NOMO-1 (cell line): ENCODE measurements at regions not wholly inside any gene's neighbourhood (a gene's known extent, or its start where the extent isn't known, plus 50 kb on each side); places are given as distances from the start of the nearest gene placed in this dataset.
"Not testable (repeated sequence)": the region's sequence is repeated elsewhere in the genome, so short reads cannot be mapped to it uniquely, and the experiment has no call there.

Source experiments
- DNase-seq, 2 experiments: peaks; one replicate each; lab custom pipeline; 2025; ENCODE audit not compliant: unreplicated experiment in 2 of 2; lab: John Stamatoyannopoulos, UW

DNA sequence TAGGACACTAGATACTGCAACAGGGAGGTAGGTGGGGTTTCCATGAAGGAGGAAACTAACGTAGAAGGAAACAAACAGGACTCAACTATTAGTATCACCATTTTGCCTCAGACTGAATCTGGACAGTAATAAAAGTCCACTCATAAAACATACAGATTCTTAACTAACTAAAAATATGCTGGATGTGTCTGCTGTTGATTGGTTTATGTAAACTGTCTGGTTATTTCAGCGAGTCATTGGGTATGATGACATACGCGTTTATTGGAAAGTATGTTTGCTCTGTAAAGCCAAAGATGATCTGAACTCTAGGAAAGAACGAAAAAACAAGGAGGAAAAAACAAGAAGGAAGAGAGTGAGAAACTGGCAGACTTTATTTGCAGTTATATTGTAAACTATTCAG is 1816.1 kb upstream of the LRRTM1 start:
- no peak for DNase-seq

DNA sequence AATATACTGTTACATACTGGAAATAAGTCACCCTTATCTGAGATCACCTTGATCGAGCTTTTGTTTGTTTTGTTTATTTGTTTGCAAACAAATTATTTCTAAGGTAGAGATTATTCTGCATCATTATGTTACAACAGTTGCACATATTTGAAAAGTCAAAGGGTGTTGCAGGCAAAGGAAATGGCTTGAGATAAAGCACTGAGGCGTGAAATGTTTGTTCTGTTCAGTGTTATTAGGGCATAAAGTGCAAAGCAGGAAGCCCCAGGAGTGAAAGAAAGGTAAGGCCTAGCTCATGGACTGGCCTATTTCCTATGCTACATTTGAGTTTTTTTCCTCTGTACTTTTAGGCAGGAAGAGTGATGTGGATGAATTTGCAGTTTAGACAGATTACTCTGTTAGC is 1815.6 kb upstream of the LRRTM1 start:
- DNase-seq: no peak

DNA sequence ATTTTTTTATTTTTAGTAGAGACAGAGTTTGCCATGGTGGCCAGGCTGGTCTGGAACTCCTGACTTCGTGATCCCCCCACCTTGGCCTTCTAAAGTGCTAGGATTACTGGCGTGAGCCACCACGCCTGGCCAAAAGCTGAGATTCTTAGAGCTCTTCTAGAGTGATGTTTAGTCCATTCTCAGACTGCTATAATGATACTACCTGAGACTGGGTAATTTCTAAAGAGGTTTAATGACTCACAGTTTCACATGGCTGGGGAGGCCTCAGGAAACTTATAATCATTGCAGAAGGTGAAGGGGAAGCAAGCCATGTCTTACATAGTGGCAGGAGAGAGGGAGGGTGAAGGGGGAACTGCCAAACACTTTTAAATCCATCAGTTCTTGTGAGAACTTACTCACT is 1804.9 kb upstream of the LRRTM1 start:
- no peak for DNase-seq

DNA sequence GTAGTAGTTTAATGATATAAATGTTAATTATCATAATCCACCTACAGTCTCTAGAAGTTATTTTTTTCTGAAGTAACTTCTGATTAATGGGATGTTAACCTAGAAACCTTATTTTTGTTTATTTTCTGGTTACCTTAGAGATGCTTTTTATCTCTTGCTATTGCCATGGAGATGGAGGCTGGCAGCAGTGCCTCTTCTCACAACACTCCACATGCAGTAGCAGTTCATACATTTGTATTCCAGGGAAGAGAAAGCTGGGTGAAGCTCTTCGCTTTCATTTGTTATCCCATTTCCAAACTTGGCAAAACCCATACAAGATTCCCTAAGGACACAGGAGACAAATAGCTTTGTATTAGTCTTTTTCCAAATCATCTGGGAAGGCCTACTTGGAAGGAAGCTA is 1794.1 kb upstream of the LRRTM1 start:
- no peak for DNase-seq

DNA sequence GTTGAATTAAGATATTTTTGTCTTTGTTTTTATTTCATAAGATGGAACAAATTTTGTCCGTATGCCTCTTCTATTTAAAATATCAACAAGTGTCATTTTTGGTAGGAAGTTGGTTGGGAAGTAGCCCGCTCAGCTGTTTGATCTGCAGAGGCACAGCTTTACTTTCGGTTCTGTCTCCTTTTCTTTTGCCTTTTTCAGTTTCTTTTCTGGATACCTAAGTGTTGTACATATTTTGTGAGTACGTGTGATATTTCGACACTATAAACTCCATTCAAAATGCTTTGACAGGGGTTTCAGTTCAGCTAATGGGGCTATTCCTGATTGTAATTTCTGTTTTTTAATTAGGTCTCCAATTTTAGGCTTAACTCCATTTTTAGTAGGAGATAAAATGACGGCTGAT is 1785.0 kb upstream of the LRRTM1 start:
- DNase-seq: peak in 1 of 2 experiments; percentile 22

DNA sequence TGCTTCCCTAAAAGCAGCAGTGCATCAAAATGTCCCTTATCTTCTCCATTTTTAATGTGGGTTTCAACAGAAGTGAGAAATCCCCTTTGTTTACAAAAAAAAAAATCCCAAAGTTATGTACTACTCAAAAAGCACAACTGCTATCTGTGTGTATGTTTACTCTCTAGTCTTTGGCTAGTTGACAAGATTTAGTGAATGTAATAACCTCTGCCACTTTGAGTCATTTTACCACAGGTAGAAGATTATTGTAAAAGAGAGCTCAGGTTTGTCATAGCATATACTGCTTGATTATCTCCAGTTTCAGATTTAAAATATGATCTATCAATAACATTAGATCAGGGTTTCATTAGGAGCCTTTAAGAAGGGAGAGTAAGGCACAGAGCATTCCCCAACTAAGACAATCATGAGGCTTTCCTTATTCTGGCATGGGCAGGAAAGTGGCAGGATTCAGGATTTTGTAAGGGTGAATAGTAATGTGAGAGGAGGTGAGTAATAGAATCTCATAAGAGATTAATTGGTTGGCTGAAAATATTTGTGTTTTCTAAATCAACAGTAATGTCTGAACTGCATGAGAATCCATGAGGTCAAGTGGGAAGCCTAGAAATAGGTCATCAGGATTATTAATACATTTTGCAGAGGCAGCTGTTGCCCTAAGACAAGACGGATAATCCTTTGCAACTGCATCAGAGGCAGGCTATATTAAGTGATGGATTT is 1780.3 kb upstream of the LRRTM1 start:
- DNase-seq: no peak

DNA sequence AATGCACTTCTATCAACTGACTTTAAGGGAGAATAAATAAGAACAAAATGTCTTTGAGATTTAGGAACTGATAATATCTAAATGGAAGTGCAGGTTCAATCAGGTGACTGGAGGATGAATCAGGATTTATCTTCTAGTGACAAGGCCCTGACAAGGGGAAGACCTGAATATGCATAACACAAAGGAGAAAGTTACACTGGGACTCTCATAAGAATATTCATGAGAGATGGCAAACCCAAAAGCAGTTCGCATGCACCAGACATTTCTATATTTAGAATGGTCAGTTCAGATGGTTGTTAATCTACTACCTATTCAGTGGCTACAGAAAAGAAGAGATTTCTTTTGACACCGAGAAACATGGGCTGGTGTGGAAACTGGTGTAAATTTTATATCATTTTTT is 1771.3 kb upstream of the LRRTM1 start:
- no peak for DNase-seq

DNA sequence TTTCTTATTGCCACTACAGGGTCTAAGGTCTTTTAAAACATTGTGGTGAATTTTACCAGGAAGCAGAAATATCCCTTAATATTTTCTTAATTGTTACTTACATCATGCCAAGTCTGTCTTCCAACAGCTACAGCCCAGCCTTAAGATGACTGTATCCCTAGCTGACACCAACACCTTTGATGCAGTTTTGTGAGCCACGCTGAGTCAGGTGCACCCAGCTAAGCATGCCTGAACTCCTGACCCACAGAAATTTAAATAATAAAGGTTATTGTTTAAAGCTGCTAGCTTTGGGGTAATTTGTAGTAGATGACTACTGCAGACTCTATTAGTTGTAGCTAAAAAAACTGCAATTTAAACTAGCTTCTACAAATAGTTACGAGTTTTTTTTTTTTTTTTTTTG is 1757.9 kb upstream of the LRRTM1 start:
- DNase-seq: no peak

DNA sequence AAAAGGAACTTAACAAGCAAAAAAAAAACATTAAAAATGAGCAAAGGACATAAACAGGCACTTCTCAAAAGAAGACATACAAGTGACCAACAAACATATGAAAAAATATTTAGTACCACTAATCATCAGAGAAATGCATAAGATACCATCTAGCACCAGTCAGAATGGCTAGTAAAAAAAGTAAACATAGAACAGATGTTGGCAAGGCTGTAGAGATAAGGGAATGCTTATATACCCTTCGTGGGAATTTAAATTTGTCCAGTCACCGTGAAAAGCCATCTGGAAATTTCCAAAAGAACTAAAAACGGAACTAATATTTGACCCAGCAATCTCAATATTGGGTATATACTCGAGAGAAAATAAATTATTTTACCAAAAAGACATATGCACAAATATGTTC is 1751.3 kb upstream of the LRRTM1 start:
- no peak for DNase-seq

DNA sequence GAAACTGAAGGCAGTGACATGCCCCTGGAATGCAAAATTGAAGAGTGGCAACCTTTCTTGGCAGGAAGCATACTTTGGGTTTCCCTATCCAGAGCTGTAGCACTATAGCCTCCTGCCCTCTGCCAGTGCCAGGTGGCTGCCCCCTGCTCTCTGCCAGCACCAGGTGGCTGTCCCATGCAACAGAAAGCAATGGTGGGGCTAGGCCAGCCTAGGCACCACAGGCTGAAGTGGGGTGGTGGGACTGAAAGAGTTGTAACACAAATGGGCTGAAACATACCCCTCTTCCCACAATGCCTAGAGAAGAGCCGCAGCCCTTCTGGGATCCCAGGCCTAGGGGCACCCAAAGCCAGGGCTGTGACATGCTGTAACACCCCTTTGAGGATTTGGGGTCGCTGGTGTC is 1739.3 kb upstream of the LRRTM1 start:
- no peak for DNase-seq

DNA sequence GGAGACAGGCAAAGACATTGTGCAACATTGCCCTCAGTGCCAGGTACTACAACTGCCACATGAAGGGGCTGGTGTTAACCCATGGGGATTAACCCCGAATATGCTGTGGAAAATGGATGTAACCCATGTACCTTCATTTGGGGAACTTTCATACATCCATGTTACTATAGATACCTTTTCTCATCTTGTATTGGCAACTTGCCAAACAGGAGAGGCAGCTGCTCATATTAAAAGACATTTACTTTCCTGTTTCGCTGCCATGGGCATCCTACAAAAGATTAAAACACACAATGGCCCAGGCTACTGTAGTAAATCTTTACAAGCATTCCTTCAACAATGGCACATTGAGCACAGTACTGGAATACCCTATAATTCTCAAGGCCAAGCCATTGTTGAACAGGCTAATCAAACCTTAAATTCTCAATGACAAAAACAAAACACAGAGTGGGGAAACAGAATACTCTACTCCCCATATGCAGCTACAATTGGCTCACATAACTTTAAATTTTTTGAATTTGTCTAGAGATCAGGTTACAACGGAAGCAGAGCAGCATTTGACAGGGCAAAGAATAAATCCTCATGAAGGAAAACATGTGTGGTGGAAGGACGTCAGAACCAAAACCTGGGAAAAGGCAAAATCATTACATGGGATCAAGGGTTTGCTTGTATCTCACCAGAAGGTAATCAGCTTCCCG is 1723.5 kb upstream of the LRRTM1 start:
- no peak for DNase-seq

DNA sequence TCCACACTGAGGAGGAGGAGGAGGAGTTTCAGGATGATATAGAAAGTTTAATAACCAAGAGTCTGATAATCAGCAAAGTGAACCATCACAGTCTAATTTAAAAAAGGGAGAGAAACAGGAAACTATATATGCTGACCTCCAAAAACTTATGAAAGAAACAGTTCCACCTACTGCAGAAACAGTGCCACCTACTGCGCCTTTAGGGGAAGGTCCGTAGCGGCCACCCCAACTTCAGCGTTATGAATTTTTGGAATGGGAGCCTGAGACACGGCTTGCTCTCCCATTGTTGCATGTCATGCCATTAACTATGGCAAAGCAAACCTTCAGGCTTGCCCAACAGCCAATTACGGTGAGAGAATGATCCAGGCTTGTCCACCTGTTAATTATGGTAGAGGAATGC is 1719.2 kb upstream of the LRRTM1 start:
- no peak for DNase-seq

DNA sequence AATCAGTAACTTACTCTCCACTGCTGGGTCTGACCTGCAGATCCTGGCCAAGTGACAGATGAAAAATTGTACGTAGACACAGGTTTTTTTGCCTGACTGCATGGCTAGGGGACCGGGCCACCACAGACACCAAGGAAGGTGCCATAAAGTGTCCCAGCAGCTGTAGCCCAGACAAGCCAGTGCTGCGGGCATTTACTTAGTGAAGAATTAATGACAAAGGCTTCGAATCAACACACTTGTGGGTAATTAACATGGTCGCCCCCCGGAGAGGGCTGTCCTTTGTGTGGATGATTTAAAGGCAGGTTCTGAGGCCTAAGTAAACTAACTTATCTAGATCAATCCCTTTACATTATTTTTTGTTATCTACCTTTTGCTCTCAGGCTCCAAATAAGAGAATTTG is 1709.1 kb upstream of the LRRTM1 start:
- no peak for DNase-seq

DNA sequence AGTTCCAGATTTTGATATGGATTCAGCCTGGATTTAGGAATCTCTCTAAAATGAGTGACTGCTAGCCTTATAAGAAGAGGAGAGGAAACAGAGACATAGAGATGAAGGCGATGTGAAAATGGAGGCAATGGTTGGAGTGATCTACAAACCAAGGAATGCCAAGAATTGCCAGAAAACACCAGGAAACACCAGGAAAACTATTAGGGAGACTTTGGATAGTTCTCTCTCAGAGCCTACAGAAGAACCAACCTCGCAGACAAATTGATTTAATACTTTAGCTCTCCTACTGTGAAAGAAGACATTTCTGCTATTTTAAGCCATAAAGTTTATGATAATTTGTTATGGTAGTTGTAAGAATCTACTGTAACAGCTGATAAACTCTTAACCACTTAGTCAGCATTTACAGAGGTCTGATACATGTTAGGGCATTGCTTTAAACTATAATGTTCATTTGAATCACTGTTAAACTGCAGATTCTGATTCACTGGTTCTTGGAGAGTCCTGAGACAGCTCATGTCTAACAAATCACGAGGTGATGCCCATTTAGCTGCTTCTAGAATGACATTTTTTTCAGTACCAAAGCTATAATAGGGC is 1702.6 kb upstream of the LRRTM1 start:
- no peak for DNase-seq

DNA sequence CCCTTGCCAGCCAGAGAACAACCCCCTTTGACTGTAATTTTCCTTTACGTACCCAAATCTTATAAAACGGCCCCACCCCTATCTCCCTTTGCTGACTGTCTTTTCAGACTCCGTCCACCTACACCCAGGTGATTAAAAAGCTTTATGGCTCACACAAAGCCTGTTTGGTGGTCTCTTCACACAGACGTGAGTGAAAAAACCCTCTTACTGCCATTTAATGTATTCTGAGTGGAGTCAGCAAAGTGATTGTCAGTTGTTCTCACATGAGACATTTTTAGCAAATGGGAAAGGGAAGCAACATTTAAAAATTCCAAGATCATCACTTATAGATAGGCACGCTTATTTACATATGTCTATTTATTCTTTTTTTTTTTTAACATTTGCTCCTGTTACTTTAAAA is 1701.3 kb upstream of the LRRTM1 start:
- DNase-seq: not testable (repeated sequence)

DNA sequence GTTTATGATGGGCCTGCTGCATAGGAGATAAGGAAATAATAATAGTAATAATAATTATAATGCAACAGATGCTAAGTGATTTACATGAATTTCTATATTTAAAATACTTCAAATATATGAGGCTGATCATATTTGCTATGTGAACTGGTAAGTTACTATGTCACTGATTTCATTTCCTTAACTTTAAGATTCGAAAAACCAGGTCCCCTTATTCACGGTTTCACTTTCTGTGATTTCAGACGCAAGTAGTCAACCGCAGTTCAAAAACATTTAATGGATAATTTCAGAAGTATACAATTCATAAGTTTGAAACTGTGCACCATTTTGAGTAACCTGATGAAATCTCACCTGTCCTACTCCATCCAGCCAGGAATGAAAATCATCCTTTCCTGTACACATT is 1697.1 kb upstream of the LRRTM1 start:
- no peak for DNase-seq

DNA sequence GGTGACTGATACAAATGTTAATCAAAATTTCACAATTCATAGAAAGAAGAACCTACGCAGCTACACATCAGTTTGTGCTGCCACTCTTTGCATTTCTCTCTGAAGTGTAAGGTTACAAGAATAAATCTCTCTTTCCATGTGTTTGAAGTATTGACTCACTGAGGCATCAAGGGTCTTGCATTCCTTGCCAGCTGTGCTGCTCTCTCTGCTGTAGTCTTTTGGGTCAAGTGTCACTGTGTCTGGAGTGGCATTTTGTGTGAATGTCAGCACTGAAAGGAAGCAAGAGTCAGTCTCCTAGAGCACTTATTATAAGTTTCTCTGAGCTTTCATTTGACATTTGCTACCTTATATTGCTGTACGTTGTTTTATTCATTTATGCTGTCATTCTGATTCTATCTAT is 1696.1 kb upstream of the LRRTM1 start:
- no peak for DNase-seq

DNA sequence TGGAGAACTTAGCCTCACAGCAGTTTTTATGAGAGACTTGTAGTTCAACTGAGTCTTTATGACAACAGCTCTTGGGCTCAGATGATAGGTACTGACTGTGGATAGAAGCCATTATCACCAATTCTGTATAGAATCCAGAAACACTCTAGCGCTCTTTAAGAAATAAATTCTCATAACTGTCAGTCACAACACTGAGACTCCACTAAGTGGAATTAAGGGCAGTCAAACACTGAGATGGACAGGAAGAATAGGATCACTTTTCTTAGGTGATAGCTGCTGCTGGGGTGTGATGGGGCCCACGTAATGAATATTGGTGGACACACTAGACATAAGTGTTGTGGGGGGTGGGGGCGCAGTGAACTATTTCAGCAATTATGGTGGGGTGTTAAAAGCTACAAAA is 1691.8 kb upstream of the LRRTM1 start:
- DNase-seq: no peak

DNA sequence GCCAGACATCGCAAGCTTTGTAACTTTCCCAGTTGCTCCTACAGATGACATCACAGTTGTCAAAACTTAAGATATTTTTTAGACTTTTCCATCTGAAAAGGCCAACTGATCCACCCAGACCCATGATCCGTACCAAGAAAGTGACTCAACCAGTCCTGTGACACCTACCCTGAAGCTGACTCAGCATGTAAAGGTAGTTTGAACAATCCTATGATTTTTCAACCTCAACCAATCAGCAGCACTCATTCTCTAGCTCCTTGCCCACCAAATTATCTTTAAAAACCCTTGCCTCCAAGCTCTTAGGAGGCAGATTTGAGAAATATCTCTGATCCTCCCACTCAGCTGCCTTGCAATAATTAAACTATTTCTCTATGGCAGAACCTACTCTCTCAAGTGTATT is 1686.7 kb upstream of the LRRTM1 start:
- no peak for DNase-seq

DNA sequence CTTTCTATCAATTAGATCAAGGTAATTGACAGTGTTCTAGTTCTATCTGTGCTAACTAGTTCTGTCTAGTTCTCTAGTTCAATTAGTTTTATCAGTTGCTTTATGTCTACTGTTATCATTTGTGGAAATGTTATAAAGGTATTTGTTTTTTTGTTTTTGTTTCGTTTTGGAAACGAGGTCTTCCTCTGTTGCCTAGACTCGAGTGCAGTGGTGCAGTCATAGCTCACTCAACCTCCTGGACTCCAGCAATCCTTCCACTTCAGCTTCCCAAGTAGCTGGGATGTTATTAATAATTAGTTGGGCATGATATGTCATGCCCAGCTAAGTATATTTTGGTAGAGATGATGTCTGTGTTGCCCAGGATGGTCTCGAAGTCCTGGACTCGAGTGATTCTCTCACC is 1682.8 kb upstream of the LRRTM1 start:
- no peak for DNase-seq

DNA sequence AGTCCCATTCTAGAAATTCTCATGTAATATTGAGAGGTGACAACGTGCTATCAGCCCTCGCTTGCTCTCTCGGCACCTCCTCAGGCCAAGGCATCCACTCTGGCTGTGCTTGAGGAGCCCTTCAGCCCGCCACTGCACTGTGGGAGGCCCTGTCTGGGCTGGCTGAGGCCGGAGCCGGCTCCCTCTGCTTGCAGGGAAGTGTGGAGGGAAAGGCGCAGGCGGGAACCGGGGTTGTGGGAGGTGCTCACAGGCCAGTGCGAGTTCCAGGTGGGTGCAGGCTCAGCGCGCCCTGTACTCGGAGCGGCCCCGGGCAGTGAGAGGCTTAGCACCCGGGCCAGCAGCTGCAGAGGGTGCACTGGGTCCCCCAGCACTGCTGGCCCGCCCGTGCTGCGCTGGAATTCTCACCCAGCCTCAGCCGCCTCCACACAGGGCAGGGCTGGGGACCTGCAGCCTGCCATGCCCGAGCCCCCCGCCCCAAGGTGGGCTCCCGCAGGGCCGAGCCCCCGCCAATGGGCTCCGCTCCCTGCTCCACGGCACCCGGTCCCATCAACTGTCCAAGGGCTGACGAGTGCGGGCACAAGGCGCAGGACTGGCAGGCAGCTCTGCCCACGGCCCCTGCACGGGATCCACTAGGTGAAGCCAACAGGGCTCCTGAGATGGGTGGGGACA is 1680.6 kb upstream of the LRRTM1 start:
- DNase-seq: no peak

DNA sequence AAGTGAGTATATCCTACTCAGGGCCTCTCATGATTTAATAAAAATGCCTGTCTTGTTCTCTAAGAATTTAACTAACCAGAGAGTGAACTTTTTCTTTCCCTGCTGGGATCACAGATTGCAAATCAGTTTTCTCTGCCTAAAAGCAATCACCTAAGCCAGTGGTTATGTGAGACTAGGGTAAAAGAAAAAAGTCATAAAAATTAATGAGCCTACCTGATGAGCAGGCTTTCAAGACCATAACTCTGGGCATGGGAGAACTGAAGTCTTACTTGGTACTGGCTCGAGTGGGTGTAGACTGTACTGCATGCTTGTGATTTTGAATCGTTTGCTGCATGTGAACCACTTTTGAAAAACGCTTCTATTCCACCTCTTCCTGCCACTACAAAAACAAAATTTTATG is 1677.0 kb upstream of the LRRTM1 start:
- DNase-seq: no peak
